ENCODE measurements at regions not wholly inside any gene's neighbourhood (a gene's known extent, or its start where the extent isn't known, plus 50 kb on each side); places are given as distances from the start of the nearest gene placed in this dataset.

- BruUV-seq (replicated peaks) = no TSS peak
- H3K9ac ChIP-seq (ENCODE audit: low read length) = no peak overlapping the region
- CTCF ChIA-PET = no interaction called here
- RAD21 ChIA-PET (ENCODE audit: low non-redundant PET in 1 of 2, low total read pairs in 2 of 2, uncharacterized antibody in 2 of 2, unreplicated experiment in 2 of 2) = no interaction called here
- no peaks in the 10 kb centered on the region for H4K20me1 ChIP-seq (ENCODE audit: insufficient read depth)
- no peaks in the 10 kb centered on the region for H3K36me3 ChIP-seq (ENCODE audit: control insufficient read depth in 1 of 2, insufficient read depth in 2 of 2, low read length in 2 of 2)
- H3K9me2 ChIP-seq (ENCODE audit: insufficient read depth) = no peaks in the 10 kb centered on the region
- POLR2A ChIA-PET = no interaction called here
- H3K9me3 ChIP-seq (ENCODE audit: control insufficient read depth in 1 of 2, insufficient read depth in 1 of 2, low read depth in 1 of 2, low read length in 2 of 2) = no peaks in the 10 kb centered on the region
- DNase-seq (ENCODE audit: low read depth, low spot score) (no peak), ATAC-seq (no peak)
- H2AFZ ChIP-seq (ENCODE audit: low read depth, low read length, poor library complexity, severe bottlenecking) = no peak overlapping the region
- H3K4me3 ChIP-seq (replicated peaks in 1 of 2; ENCODE audit: low read depth in 1 of 2, low read length in 2 of 2) = no peak overlapping the region
- H3K79me2 ChIP-seq (ENCODE audit: insufficient read depth, low read length) = no peaks in the 10 kb centered on the region
- TF ChIP-seq EZH2phosphoT487 (IDR thresholded peaks at IDR 0.05; ENCODE audit: borderline replicate concordance) (no peak), POLR2A (IDR thresholded peaks at IDR 0.05; ENCODE audit: borderline replicate concordance, extremely low read depth, insufficient read depth, insufficient read length) (no peak), ZNF274 (IDR thresholded peaks at IDR 0.05; ENCODE audit: low read depth, low read length) (no peak), ATF3 (IDR thresholded peaks at IDR 0.05) (no peak), JUND (IDR thresholded peaks at IDR 0.05) (no peak), POLR2AphosphoS5 (IDR thresholded peaks at IDR 0.05; ENCODE audit: low read depth, low read length) (no peak), REST (IDR thresholded peaks at IDR 0.05; ENCODE audit: low read depth) (no peak), YY1 (IDR thresholded peaks at IDR 0.05; ENCODE audit: extremely low read depth, insufficient replicate concordance, low read depth, low read length) (no peak), CTCF (IDR thresholded peaks at IDR 0.05 in 2 of 3, conservative IDR thresholded peaks at IDR 0.05 in 1 of 3; ENCODE audit: borderline replicate concordance in 1 of 3, insufficient read depth in 1 of 3, low read depth in 2 of 3, low read length in 2 of 3) (no peak), SP1 (IDR thresholded peaks at IDR 0.05; ENCODE audit: low read depth) (no peak), ZBTB33 (IDR thresholded peaks at IDR 0.05; ENCODE audit: extremely low read depth, insufficient replicate concordance, low read length) (no peak), SRF (IDR thresholded peaks at IDR 0.05; ENCODE audit: low read depth) (no peak), MAX (IDR thresholded peaks at IDR 0.05) (no peak)
- peaks cover 23% of the 10 kb centered on the region for H3K27me3 ChIP-seq (ENCODE audit: insufficient read depth, low read length)
- no peak overlapping the region for H3K27ac ChIP-seq (ENCODE audit: low read depth, low read length)
- intact Hi-C loops (cut with micrococcal nuclease) = no loop called here
- H3K4me1 ChIP-seq (ENCODE audit: control insufficient read depth in 1 of 2, insufficient read depth in 2 of 2, low read length in 2 of 2) = no peaks in the 10 kb centered on the region
- H3K4me2 ChIP-seq (ENCODE audit: low read length) = no peak overlapping the region
Measured at GRCh38 chr7:25653384-25653783, 425.1 kb upstream of the NPVF start.

Measured in HCT116 (cell line).